Fibroblast of pulmonary artery (primary cell): ENCODE measurements at regions not wholly inside any gene's neighbourhood (a gene's known extent, or its start where the extent isn't known, plus 50 kb on each side); places are given as distances from the start of the nearest gene placed in this dataset.

Experiments used
- DNase-seq: peaks from one replicate; pipeline ENCODE4 v3.0.0-alpha.2; 2010; ENCODE audit warnings: low read depth
- H3K4me3 ChIP-seq: replicated peaks from 2 replicates; pipeline ENCODE4 v1.5.1; 2011; ENCODE audit warnings: low read depth, mild to moderate bottlenecking, control low read depth, low read length, moderate library complexity
- CTCF ChIP-seq: IDR thresholded peaks from 2 replicates; pipeline ENCODE4 v1.5.1; 2011; ENCODE audit warnings: mild to moderate bottlenecking, control low read depth, low read length, inconsistent platforms; ENCODE audit errors: missing control alignments

GRCh38 chr3:115487968-115488367 lies 135.3 kb upstream of the GAP43 start:
- TF ChIP-seq CTCF = no peak
- H3K4me3 ChIP-seq = no peak overlapping the region
- no peak for DNase-seq

- no peak overlapping the region for H3K4me3 ChIP-seq
- TF ChIP-seq CTCF = no peak
- DNase-seq = no peak
Measured at GRCh38 chr3:115488409-115488808, 134.9 kb upstream of the GAP43 start.

- TF ChIP-seq CTCF = no peak
- no peak overlapping the region for H3K4me3 ChIP-seq
- no peak for DNase-seq
Measured at GRCh38 chr3:115494826-115495225, 128.5 kb upstream of the GAP43 start.

GRCh38 chr3:115498421-115498820 lies 124.9 kb upstream of the GAP43 start:
- no peak for TF ChIP-seq CTCF
- DNase-seq = no peak
- H3K4me3 ChIP-seq = no peak overlapping the region

GRCh38 chr3:115498898-115499297 lies 124.4 kb upstream of the GAP43 start:
- TF ChIP-seq CTCF = no peak
- no peak for DNase-seq
- H3K4me3 ChIP-seq = no peak overlapping the region

GRCh38 chr3:115499666-115500065 lies 123.6 kb upstream of the GAP43 start:
- TF ChIP-seq CTCF = no peak
- H3K4me3 ChIP-seq = no peak overlapping the region
- no peak for DNase-seq

GRCh38 chr3:115500795-115501194 lies 122.5 kb upstream of the GAP43 start:
- no peak for TF ChIP-seq CTCF
- no peak for DNase-seq
- no peak overlapping the region for H3K4me3 ChIP-seq
